Neural crest cell (in vitro differentiated cells): ENCODE measurements at regions not wholly inside any gene's neighbourhood (a gene's known extent, or its start where the extent isn't known, plus 50 kb on each side); places are given as distances from the start of the nearest gene placed in this dataset.

ENCODE experiments used
- DNase-seq: peaks from one replicate; pipeline ENCODE4 v3.0.0; 2021; ENCODE audit warnings: low read depth, mixed read lengths, low spot score
- H3K27ac Mint-ChIP-seq: one replicate; pipeline ENCODE4 v1.8.0; 2021; ENCODE audit warnings: mild to moderate bottlenecking, mixed read lengths; ENCODE audit not compliant: unreplicated experiment
- H3K27me3 Mint-ChIP-seq: 2 replicates; pipeline ENCODE4 v1.8.0; 2021; ENCODE audit warnings: low read depth, mild to moderate bottlenecking, mixed read lengths
- H3K36me3 Mint-ChIP-seq: 2 replicates; pipeline ENCODE4 v1.8.0; 2021; ENCODE audit warnings: low read depth, mild to moderate bottlenecking, mixed read lengths
- H3K4me1 Mint-ChIP-seq: 2 replicates; pipeline ENCODE4 v1.8.0; 2021; ENCODE audit warnings: mixed read lengths
- H3K4me3 Mint-ChIP-seq: one replicate; pipeline ENCODE4 v1.8.0; 2021; ENCODE audit warnings: mild to moderate bottlenecking, mixed read lengths
- H3K9me3 Mint-ChIP-seq: 2 replicates; pipeline ENCODE4 v1.8.0; 2021; ENCODE audit warnings: mixed read lengths
- TF ChIP-seq, protein P1 (sequence below): fragments of 200-600 bp; sonication (generic); conservative IDR thresholded peaks from 2 replicates; pipeline ENCODE4 v1.5.0; 2021; ENCODE audit warnings: antibody characterized with exemption, mild to moderate bottlenecking

DNA sequence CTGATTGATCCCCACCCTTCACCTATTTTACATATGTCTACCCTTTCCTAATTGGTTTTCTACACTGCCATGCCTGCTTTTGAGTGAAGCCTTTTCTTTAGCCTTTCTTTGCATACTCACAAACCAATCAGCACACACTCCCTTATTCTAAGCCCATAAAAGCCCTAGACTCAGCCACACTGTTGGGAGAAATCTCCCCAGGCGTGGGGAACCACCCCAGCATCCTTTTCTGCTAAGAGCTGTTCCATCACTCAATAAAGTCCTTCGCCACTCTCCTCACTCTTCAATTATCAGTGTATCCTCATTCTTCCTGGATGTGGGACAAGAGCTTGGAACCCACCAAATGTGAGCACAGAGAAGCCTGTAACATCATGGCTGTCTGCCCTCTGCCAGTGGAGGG lies 343.6 kb downstream of the SLITRK1 start:
- peaks cover 5% of the 10 kb centered on the region for H3K9me3 Mint-ChIP-seq
- H3K4me3 Mint-ChIP-seq: no peak overlapping the region
- no peak overlapping the region for H3K27ac Mint-ChIP-seq
- H3K36me3 Mint-ChIP-seq: peaks cover 4% of the 10 kb centered on the region
- H3K27me3 Mint-ChIP-seq: no peaks in the 10 kb centered on the region
- no peak for DNase-seq
- TF ChIP-seq, protein P1, sequence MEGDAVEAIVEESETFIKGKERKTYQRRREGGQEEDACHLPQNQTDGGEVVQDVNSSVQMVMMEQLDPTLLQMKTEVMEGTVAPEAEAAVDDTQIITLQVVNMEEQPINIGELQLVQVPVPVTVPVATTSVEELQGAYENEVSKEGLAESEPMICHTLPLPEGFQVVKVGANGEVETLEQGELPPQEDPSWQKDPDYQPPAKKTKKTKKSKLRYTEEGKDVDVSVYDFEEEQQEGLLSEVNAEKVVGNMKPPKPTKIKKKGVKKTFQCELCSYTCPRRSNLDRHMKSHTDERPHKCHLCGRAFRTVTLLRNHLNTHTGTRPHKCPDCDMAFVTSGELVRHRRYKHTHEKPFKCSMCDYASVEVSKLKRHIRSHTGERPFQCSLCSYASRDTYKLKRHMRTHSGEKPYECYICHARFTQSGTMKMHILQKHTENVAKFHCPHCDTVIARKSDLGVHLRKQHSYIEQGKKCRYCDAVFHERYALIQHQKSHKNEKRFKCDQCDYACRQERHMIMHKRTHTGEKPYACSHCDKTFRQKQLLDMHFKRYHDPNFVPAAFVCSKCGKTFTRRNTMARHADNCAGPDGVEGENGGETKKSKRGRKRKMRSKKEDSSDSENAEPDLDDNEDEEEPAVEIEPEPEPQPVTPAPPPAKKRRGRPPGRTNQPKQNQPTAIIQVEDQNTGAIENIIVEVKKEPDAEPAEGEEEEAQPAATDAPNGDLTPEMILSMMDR: no peak
- H3K4me1 Mint-ChIP-seq: no peaks in the 10 kb centered on the region

DNA sequence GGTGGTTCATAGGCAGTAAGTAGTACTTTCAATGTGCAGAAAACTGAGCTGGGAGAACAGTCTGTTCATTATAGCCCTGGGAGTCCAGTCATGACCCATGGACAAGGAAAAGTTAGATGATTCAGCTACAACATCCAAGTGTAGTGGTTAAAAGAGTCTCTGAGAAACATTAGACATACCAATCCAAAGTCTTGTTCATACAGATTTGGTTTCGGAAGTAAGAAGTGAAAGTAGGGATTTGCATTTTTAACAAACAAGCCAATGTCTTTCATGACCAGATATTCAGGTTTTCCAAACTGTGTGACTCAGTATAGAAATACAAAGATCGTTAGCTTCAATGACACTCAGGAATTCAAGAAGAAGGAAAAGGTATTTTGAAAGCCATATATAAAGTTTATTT lies 345.3 kb downstream of the SLITRK1 start:
- DNase-seq: no peak
- H3K9me3 Mint-ChIP-seq: peaks cover 5% of the 10 kb centered on the region
- H3K4me1 Mint-ChIP-seq: no peaks in the 10 kb centered on the region
- TF ChIP-seq, protein P1: no peak
- no peak overlapping the region for H3K4me3 Mint-ChIP-seq
- peaks cover 4% of the 10 kb centered on the region for H3K36me3 Mint-ChIP-seq
- no peaks in the 10 kb centered on the region for H3K27me3 Mint-ChIP-seq
- H3K27ac Mint-ChIP-seq: no peak overlapping the region

DNA sequence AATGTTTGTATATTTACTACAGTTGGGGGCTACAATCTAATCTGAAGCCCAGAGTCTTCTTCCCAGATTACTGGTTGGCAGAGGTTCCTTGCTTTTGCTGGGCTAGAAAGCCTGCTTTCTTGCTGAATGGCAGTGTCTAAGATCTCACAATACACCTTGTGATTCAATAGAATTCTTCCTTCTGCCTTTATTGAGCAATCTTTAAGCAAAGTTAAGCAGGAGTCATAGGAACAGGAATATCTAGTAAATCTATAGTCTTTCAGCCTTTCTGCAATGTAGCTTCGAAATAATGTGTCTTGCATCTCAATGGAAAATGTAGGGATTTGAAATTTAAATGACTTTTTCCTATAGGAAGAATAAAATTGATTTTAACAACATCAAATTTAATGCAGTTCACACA lies 346.1 kb downstream of the SLITRK1 start:
- TF ChIP-seq, protein P1: no peak
- H3K27ac Mint-ChIP-seq: no peak overlapping the region
- H3K4me1 Mint-ChIP-seq: no peaks in the 10 kb centered on the region
- no peaks in the 10 kb centered on the region for H3K27me3 Mint-ChIP-seq
- H3K4me3 Mint-ChIP-seq: no peak overlapping the region
- H3K36me3 Mint-ChIP-seq: peaks cover 4% of the 10 kb centered on the region
- peaks cover 5% of the 10 kb centered on the region for H3K9me3 Mint-ChIP-seq
- DNase-seq: no peak

DNA sequence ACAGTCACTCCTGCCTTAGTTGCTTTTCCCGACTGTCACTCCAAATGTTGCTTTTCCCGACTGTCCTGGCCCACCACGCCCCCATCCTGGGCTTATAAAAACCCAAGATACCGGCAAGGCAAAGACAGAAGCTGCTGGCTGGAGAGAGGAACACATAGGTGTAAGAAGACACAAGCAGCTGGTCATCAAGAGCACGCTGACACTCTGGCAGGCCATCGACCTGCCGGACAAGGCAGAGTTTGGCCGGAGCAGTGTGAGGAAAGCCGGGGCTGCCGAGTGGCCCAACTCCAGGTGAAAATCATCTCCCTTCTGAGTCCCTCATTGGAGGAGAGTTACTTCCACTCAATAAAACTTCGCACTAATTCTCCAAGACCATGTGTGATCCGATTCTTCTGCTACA lies 349.5 kb downstream of the SLITRK1 start:
- Mint-ChIP-seq H3K27me3 (no peaks in the 10 kb centered on the region), H3K4me3 (no peak overlapping the region), H3K4me1 (no peaks in the 10 kb centered on the region), H3K27ac (no peak overlapping the region), H3K36me3 (no peaks in the 10 kb centered on the region), H3K9me3 (no peaks in the 10 kb centered on the region)
- no peak for DNase-seq
- TF ChIP-seq, protein P1: no peak

DNA sequence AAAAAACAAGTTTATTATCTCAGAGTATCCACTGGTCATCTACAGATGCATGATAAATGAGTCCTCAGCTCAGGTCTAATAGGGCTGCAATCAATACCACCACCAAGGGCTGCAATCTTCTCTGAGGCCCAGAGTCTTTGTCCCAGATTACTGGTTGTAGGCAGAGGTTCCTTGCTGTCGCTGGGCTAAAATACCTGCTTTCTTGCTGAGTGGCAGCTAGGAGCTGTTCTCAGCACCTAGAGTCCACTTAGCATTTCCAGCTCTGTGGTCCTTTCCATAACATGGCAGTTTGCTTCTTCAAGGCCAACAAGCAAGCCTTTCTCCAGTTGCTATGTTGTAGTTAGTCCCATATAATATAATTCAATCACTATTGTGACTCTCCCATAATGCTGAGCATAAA lies 351.3 kb downstream of the SLITRK1 start:
- no peak for DNase-seq
- Mint-ChIP-seq H3K9me3 (no peaks in the 10 kb centered on the region), H3K36me3 (no peaks in the 10 kb centered on the region), H3K27me3 (no peaks in the 10 kb centered on the region), H3K4me1 (no peaks in the 10 kb centered on the region), H3K27ac (no peak overlapping the region), H3K4me3 (no peak overlapping the region)
- TF ChIP-seq, protein P1: no peak

DNA sequence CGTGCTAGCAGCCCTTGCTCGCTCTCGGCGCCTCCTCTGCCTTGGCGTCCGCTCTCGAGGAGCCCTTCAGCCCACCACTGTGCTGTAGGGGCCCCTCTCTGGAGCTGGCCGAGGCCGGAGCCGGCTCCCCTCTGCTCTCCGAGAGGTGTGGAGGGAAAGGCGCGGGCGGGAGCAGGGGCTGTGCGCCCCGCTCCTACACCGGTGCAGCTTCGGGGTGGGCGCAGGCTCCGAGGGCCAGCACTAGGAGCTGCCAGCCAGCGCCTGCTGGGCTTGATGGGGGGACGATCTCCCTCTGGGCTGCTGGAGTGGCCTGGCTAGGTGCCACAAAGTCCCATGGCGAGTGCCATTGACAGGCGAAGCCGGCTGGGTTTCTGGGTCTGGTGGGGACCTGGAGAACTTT lies 365.5 kb downstream of the SLITRK1 start:
- Mint-ChIP-seq H3K4me3 (no peak overlapping the region), H3K9me3 (no peaks in the 10 kb centered on the region), H3K27me3 (no peaks in the 10 kb centered on the region), H3K4me1 (no peaks in the 10 kb centered on the region), H3K27ac (no peak overlapping the region), H3K36me3 (no peaks in the 10 kb centered on the region)
- TF ChIP-seq, protein P1: no peak
- no peak for DNase-seq
